Type B pancreatic cell (in vitro differentiated cells): ENCODE measurements at regions not wholly inside any gene's neighbourhood (a gene's known extent, or its start where the extent isn't known, plus 50 kb on each side); places are given as distances from the start of the nearest gene placed in this dataset.

ENCODE experiments used
- DNase-seq: peaks from one replicate; pipeline ENCODE4 v3.0.0; 2021; ENCODE audit warnings: mixed read lengths; ENCODE audit not compliant: unreplicated experiment; ENCODE audit errors: extremely low spot score
- H3K27ac Mint-ChIP-seq: 2 replicates; pipeline ENCODE4 v1.8.0; 2021; ENCODE audit warnings: mild to moderate bottlenecking, mixed read lengths
- H3K27me3 Mint-ChIP-seq: 2 replicates; pipeline ENCODE4 v1.8.0; 2021; ENCODE audit warnings: mixed read lengths
- H3K36me3 Mint-ChIP-seq: 2 replicates; pipeline ENCODE4 v1.8.0; 2021; ENCODE audit warnings: mixed read lengths
- H3K4me1 Mint-ChIP-seq: one replicate; pipeline ENCODE4 v1.8.0; 2021; ENCODE audit warnings: mixed read lengths; ENCODE audit not compliant: unreplicated experiment
- H3K4me3 Mint-ChIP-seq: 2 replicates; pipeline ENCODE4 v1.8.0; 2021; ENCODE audit warnings: mild to moderate bottlenecking, mixed read lengths
- H3K9me3 Mint-ChIP-seq: 2 replicates; pipeline ENCODE4 v1.8.0; 2021; ENCODE audit warnings: mixed read lengths
- TF ChIP-seq, protein P1 (sequence below): fragments of 200-600 bp; sonication (generic); conservative IDR thresholded peaks from 2 replicates; pipeline ENCODE4 v1.5.0; 2021; ENCODE audit warnings: antibody characterized with exemption, mild to moderate bottlenecking

DNA sequence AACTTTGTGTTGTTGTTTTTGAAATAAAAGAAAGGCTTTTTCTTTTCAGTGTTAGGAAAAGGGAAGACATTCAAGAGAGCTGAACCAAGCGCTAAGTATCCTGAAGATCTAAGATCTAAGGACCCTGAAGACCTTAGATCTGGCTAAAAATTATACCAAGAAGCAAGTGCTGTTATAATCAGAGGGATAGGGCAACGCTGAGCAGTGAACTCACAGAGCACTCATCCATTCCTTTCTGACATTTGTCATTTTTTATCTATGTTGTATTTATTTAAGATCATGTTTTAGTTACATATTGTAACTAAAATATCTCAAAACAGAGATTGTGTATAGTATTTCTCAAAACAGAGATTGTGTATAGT is 60.5 kb upstream of the FAM216B start:
- Mint-ChIP-seq H3K4me1 (no peaks in the 10 kb centered on the region), H3K27ac (peak overlapping the region; percentile 78), H3K9me3 (no peaks in the 10 kb centered on the region), H3K27me3 (no peaks in the 10 kb centered on the region), H3K36me3 (no peaks in the 10 kb centered on the region), H3K4me3 (no peak overlapping the region)
- no peak for DNase-seq
- TF ChIP-seq, protein P1, sequence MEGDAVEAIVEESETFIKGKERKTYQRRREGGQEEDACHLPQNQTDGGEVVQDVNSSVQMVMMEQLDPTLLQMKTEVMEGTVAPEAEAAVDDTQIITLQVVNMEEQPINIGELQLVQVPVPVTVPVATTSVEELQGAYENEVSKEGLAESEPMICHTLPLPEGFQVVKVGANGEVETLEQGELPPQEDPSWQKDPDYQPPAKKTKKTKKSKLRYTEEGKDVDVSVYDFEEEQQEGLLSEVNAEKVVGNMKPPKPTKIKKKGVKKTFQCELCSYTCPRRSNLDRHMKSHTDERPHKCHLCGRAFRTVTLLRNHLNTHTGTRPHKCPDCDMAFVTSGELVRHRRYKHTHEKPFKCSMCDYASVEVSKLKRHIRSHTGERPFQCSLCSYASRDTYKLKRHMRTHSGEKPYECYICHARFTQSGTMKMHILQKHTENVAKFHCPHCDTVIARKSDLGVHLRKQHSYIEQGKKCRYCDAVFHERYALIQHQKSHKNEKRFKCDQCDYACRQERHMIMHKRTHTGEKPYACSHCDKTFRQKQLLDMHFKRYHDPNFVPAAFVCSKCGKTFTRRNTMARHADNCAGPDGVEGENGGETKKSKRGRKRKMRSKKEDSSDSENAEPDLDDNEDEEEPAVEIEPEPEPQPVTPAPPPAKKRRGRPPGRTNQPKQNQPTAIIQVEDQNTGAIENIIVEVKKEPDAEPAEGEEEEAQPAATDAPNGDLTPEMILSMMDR: no peak

DNA sequence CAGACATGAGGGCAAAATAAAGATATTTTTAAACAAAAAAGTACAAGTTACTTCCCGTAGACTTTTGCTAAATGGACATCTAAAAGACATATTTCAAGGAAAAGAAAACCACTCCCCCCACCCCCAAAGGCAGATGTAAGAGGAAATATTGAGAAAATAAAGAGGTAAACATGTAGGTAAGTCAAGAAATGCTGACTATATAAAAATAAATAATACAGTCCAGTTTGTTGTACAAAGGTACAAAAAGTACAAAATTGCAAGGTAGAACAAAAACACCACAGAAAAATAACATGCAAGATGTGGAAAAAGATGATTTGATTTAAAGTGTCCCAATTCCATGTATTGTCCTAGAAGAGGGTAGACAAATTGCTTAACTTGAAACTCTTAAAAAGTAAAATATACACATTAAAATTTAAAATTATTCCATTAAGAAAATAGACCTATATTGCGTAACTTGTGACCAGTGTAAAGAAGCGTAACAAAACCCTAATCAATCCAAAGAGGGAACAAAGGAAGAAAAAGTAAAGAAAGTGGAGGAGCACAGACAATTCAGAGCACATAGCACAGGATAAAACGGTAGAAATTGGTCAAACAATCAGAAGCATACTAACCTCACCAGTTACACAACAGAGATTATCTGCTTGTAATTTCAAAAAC is 58.4 kb upstream of the FAM216B start:
- DNase-seq: no peak
- Mint-ChIP-seq H3K9me3 (peaks cover 6% of the 10 kb centered on the region), H3K36me3 (no peaks in the 10 kb centered on the region), H3K4me3 (no peak overlapping the region), H3K27ac (no peak overlapping the region), H3K4me1 (no peaks in the 10 kb centered on the region), H3K27me3 (no peaks in the 10 kb centered on the region)
- TF ChIP-seq, protein P1: no peak

DNA sequence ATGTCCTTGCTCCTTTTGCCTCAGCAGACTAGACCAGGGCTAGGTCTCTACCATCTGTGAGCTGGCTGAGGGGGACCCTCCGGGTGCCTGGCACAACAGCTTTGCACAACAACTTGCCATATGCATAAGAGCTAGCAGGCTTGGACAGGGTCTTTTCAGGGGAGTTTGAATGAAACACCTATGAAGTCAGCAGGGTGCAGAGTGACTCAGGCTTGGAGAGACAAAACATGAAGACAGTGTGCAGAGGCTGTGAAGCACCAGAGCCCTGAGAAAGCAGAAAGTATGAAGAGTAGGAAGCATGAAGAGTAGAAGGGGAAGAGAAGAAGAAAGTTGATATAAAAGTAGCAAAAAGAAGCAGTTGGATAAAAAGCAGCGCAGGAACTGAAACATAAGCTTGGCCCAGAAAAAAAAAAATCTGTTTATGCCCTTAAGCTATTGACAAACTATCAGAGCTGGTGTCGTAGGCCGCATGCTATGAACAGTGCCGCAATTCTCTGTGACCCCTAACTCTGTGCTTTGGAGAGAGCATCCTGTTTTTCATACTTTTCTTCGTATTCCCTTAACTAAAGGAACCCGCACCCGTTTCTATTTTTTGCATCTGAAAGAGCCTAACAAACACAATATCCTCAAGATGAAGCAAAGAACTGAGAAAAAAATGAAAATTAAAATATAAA is 52.7 kb upstream of the FAM216B start:
- H3K27me3 Mint-ChIP-seq: no peaks in the 10 kb centered on the region
- no peak overlapping the region for H3K27ac Mint-ChIP-seq
- H3K9me3 Mint-ChIP-seq: peaks cover 6% of the 10 kb centered on the region
- TF ChIP-seq, protein P1: no peak
- no peaks in the 10 kb centered on the region for H3K36me3 Mint-ChIP-seq
- no peaks in the 10 kb centered on the region for H3K4me1 Mint-ChIP-seq
- no peak overlapping the region for H3K4me3 Mint-ChIP-seq
- no peak for DNase-seq

DNA sequence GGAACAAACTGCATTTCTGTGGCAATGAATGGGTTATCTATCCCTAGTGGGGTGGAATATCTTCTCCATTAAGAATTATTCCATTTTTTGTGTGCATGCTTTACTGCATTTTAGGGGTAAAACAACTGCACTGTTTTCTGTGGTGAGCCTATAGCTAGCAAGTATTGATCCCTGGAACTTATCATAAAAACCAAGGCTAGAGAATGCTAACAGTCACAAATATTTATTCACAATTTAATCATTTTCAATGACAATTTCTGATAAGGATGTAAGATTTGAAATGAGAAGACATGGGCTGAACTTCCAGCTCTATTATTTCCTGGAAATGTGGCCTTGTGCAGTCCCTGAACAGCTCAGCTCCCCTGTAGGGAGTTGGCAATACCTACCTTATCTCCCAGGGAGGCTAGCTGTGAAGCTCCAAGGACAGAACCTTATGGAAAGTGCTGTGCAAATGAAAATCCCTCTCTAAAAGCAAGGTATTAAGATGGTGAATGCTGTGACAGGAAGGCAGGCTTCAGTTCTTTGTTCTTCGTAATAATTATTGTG is 51.5 kb upstream of the FAM216B start:
- no peak overlapping the region for H3K27ac Mint-ChIP-seq
- no peak for DNase-seq
- no peaks in the 10 kb centered on the region for H3K36me3 Mint-ChIP-seq
- no peak overlapping the region for H3K4me3 Mint-ChIP-seq
- H3K9me3 Mint-ChIP-seq: peaks cover 6% of the 10 kb centered on the region
- H3K27me3 Mint-ChIP-seq: no peaks in the 10 kb centered on the region
- H3K4me1 Mint-ChIP-seq: no peaks in the 10 kb centered on the region
- TF ChIP-seq, protein P1: no peak
